ENCODE measurements at regions not wholly inside any gene's neighbourhood (a gene's known extent, or its start where the extent isn't known, plus 50 kb on each side); places are given as distances from the start of the nearest gene placed in this dataset.
"Not testable (repeated sequence)": the region's sequence is repeated elsewhere in the genome, so short reads cannot be mapped to it uniquely, and the experiment has no call there.

DNA sequence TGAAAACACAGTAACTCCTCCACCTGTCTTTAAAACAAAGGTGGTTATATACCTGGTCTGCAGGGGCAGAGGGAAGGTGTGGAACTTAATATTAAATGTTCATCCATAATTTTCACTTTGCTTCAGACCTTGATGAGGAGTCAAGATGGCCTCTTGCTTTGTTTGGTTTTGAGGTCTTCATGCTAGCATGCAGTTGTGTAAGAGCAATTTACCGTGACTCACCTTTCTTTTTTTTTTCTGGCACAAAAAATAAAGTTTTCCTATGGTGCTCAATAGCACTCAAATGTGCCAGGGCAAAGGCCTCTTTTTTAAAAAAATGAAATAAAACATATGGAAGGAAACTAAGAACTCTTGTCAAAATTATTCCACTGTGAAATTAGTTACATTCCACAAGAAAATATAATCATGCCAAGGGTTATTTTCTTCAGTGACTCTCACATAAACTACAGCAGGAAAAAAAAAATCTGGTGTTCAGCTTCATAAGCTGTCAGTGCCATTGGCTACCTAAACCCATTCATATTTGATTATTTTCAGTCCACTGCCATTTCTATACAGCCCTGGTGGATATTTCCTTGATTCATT, 128.2 kb downstream of the SLC7A11 start:
- DNase-seq (ENCODE audit: low read depth, low spot score) (no peak), ATAC-seq (no peak)
- ChIA-PET POLR2A (no interaction called here), CTCF (no interaction called here)
- intact Hi-C loops (cut with micrococcal nuclease; ENCODE audit: unreplicated experiment) = no loop called here
- Histone ChIP-seq H3K4me1 (ENCODE audit: control insufficient read depth, insufficient read depth, low read length) (no peaks in the 10 kb centered on the region), H3K9me3 (ENCODE audit: control insufficient read depth, insufficient read depth, low read depth, low read length) (no peaks in the 10 kb centered on the region), H3K27ac (ENCODE audit: low read length) (no peak overlapping the region), H3K4me3 (ENCODE audit: low read depth in 2 of 2, low read length in 2 of 2) (no peak overlapping the region), H3K27me3 (ENCODE audit: control insufficient read depth, insufficient read depth, low read length) (no peaks in the 10 kb centered on the region), H3K36me3 (ENCODE audit: control insufficient read depth, insufficient read depth, low read length) (no peaks in the 10 kb centered on the region)
- BruUV-seq (replicated peaks) = no TSS peak
- in situ Hi-C loops (cut with HindIII; ENCODE audit: low pct_unique_long_range_greater_than_20kb, low sequenced_read_pairs) = no loop called here
- TF ChIP-seq TCF7L2 (IDR thresholded peaks at IDR 0.05; ENCODE audit: low read depth, low read length) (no peak), SIN3A (IDR thresholded peaks at IDR 0.05; ENCODE audit: borderline replicate concordance, insufficient read depth, low read depth, low read length) (no peak), POLR2AphosphoS5 (IDR thresholded peaks at IDR 0.05; ENCODE audit: low read depth, low read length) (no peak)
- TF ChIP-seq, protein P1, sequence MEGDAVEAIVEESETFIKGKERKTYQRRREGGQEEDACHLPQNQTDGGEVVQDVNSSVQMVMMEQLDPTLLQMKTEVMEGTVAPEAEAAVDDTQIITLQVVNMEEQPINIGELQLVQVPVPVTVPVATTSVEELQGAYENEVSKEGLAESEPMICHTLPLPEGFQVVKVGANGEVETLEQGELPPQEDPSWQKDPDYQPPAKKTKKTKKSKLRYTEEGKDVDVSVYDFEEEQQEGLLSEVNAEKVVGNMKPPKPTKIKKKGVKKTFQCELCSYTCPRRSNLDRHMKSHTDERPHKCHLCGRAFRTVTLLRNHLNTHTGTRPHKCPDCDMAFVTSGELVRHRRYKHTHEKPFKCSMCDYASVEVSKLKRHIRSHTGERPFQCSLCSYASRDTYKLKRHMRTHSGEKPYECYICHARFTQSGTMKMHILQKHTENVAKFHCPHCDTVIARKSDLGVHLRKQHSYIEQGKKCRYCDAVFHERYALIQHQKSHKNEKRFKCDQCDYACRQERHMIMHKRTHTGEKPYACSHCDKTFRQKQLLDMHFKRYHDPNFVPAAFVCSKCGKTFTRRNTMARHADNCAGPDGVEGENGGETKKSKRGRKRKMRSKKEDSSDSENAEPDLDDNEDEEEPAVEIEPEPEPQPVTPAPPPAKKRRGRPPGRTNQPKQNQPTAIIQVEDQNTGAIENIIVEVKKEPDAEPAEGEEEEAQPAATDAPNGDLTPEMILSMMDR (IDR thresholded peaks at IDR 0.05) = no peak
- TF ChIP-seq, protein P2, sequence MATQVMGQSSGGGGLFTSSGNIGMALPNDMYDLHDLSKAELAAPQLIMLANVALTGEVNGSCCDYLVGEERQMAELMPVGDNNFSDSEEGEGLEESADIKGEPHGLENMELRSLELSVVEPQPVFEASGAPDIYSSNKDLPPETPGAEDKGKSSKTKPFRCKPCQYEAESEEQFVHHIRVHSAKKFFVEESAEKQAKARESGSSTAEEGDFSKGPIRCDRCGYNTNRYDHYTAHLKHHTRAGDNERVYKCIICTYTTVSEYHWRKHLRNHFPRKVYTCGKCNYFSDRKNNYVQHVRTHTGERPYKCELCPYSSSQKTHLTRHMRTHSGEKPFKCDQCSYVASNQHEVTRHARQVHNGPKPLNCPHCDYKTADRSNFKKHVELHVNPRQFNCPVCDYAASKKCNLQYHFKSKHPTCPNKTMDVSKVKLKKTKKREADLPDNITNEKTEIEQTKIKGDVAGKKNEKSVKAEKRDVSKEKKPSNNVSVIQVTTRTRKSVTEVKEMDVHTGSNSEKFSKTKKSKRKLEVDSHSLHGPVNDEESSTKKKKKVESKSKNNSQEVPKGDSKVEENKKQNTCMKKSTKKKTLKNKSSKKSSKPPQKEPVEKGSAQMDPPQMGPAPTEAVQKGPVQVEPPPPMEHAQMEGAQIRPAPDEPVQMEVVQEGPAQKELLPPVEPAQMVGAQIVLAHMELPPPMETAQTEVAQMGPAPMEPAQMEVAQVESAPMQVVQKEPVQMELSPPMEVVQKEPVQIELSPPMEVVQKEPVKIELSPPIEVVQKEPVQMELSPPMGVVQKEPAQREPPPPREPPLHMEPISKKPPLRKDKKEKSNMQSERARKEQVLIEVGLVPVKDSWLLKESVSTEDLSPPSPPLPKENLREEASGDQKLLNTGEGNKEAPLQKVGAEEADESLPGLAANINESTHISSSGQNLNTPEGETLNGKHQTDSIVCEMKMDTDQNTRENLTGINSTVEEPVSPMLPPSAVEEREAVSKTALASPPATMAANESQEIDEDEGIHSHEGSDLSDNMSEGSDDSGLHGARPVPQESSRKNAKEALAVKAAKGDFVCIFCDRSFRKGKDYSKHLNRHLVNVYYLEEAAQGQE (IDR thresholded peaks at IDR 0.05; ENCODE audit: insufficient read depth in 1 of 2, low read depth in 2 of 2, low read length in 1 of 2) = no peak

DNA sequence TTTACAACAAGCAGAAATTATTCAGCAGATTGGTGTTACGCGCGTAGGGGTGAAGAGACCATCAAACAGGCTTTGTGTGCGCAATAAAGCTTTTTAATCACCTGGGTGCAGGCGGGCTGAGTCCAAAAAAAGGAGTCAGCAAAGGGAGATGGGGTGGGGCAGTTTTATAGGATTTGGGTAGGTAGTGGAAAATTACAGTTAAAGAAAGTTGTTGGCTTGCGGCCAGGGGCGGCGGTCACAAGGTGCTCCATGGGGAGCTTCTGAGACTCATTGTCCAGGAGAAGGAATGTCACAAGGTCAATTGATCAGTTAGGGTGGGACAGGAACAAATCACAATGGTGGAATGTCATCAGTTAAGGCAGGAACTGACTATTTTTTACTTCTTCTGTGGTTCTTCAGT, 129.3 kb downstream of the SLC7A11 start:
- H3K4me3 ChIP-seq (ENCODE audit: low read depth in 2 of 2, low read length in 2 of 2); H3K27ac ChIP-seq (ENCODE audit: low read length); H3K27me3 ChIP-seq (ENCODE audit: control insufficient read depth, insufficient read depth, low read length); ATAC-seq; BruUV-seq (replicated peaks); DNase-seq (ENCODE audit: low read depth, low spot score); intact Hi-C loops (cut with micrococcal nuclease; ENCODE audit: unreplicated experiment); H3K9me3 ChIP-seq (ENCODE audit: control insufficient read depth, insufficient read depth, low read depth, low read length); H3K36me3 ChIP-seq (ENCODE audit: control insufficient read depth, insufficient read depth, low read length); in situ Hi-C loops (cut with HindIII; ENCODE audit: low pct_unique_long_range_greater_than_20kb, low sequenced_read_pairs); H3K4me1 ChIP-seq (ENCODE audit: control insufficient read depth, insufficient read depth, low read length); POLR2A ChIA-PET; CTCF ChIA-PET: not testable (repeated sequence)

DNA sequence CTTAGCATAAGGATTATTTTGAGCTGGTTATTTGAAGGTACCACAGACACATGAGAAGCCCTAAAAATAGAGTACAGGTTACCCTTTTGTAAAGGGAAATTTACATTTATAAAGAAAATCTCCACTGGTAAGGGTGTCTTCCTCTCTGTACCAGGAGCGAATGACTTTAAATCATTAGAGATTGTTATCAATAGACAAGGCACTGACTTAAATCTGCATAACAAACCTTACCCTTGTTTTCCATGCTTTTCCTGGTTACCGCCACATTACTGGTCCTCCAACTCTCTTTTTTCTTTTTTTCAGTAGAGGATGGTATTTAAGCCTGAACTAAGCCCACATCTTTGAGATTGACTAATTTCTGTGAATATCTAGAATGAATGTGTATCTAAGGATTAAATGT, 129.8 kb downstream of the SLC7A11 start:
- intact Hi-C loops (cut with micrococcal nuclease; ENCODE audit: unreplicated experiment) = no loop called here
- no TSS peak for BruUV-seq (replicated peaks)
- ChIA-PET CTCF (no interaction called here), POLR2A (no interaction called here)
- Histone ChIP-seq H3K4me1 (ENCODE audit: control insufficient read depth, insufficient read depth, low read length) (no peaks in the 10 kb centered on the region), H3K36me3 (ENCODE audit: control insufficient read depth, insufficient read depth, low read length) (no peaks in the 10 kb centered on the region), H3K27ac (ENCODE audit: low read length) (no peak overlapping the region), H3K4me3 (ENCODE audit: low read depth in 2 of 2, low read length in 2 of 2) (no peak overlapping the region), H3K27me3 (ENCODE audit: control insufficient read depth, insufficient read depth, low read length) (no peaks in the 10 kb centered on the region), H3K9me3 (ENCODE audit: control insufficient read depth, insufficient read depth, low read depth, low read length) (no peaks in the 10 kb centered on the region)
- TF ChIP-seq, protein P1 (IDR thresholded peaks at IDR 0.05) = no peak
- TF ChIP-seq, protein P2 (IDR thresholded peaks at IDR 0.05; ENCODE audit: insufficient read depth in 1 of 2, low read depth in 2 of 2, low read length in 1 of 2) = no peak
- TF ChIP-seq TCF7L2 (IDR thresholded peaks at IDR 0.05; ENCODE audit: low read depth, low read length) (no peak), POLR2AphosphoS5 (IDR thresholded peaks at IDR 0.05; ENCODE audit: low read depth, low read length) (no peak), SIN3A (IDR thresholded peaks at IDR 0.05; ENCODE audit: borderline replicate concordance, insufficient read depth, low read depth, low read length) (no peak)
- DNase-seq (ENCODE audit: low read depth, low spot score) (no peak), ATAC-seq (no peak)
- in situ Hi-C loops (cut with HindIII; ENCODE audit: low pct_unique_long_range_greater_than_20kb, low sequenced_read_pairs) = no loop called here

Measured in Panc1 (cell line).